ENCODE measurements at regions not wholly inside any gene's neighbourhood (a gene's known extent, or its start where the extent isn't known, plus 50 kb on each side); places are given as distances from the start of the nearest gene placed in this dataset.

GRCh38 chr19:34104096-34104495, 68.2 kb upstream of the LSM14A start:
- TF ChIP-seq CTCF (IDR thresholded peaks at IDR 0.05; ENCODE audit: insufficient read depth, missing control alignments) = no peak
- DNase-seq (ENCODE audit: insufficient read length, low spot score) (no peak), FAIRE-seq (no peak)

GRCh38 chr19:34104557-34104956, 67.7 kb upstream of the LSM14A start:
- no peak for TF ChIP-seq CTCF (IDR thresholded peaks at IDR 0.05; ENCODE audit: insufficient read depth, missing control alignments)
- no peak for DNase-seq (ENCODE audit: insufficient read length, low spot score)
- no peak for FAIRE-seq

- DNase-seq (ENCODE audit: insufficient read length, low spot score) (no peak), FAIRE-seq (no peak)
- TF ChIP-seq CTCF (IDR thresholded peaks at IDR 0.05; ENCODE audit: insufficient read depth, missing control alignments) = no peak
Measured at GRCh38 chr19:34109596-34109995, 62.7 kb upstream of the LSM14A start.

- no peak for TF ChIP-seq CTCF (IDR thresholded peaks at IDR 0.05; ENCODE audit: insufficient read depth, missing control alignments)
Measured at GRCh38 chr19:34118879-34119748, 53.2 kb upstream of the LSM14A start.

GRCh38 chr19:34120141-34120540, 52.2 kb upstream of the LSM14A start:
- DNase-seq (ENCODE audit: insufficient read length, low spot score) = no peak
- no peak for TF ChIP-seq CTCF (IDR thresholded peaks at IDR 0.05; ENCODE audit: insufficient read depth, missing control alignments)
- FAIRE-seq = no peak

More at GRCh38 chr19:34118879-34119748, 53.2 kb upstream of the LSM14A start:
- FAIRE-seq (no peak), DNase-seq (ENCODE audit: insufficient read length, low spot score) (no peak)

- no peak for DNase-seq (ENCODE audit: insufficient read length, low spot score)
- no peak for FAIRE-seq
- TF ChIP-seq CTCF (IDR thresholded peaks at IDR 0.05; ENCODE audit: insufficient read depth, missing control alignments) = peak; percentile 71
Measured at GRCh38 chr19:34120846-34121639, 51.3 kb upstream of the LSM14A start.

All from D721Med (cell line).